GM13977 (cell line): ENCODE measurements at regions not wholly inside any gene's neighbourhood (a gene's known extent, or its start where the extent isn't known, plus 50 kb on each side); places are given as distances from the start of the nearest gene placed in this dataset.

ENCODE experiments used
- DNase-seq: peaks from one replicate; pipeline ENCODE4 v3.0.0; 2012; ENCODE audit warnings: low spot score
- in situ Hi-C: fragments of 300-500 bp; cut with MboI; formaldehyde crosslinking; loops from one replicate; pipeline ENCODE4 v1.12.0; 2022; ENCODE audit warnings: low sequenced_read_pairs, low pct_unique_long_range_greater_than_20kb, mixed read lengths, inconsistent platforms; ENCODE audit not compliant: unreplicated experiment
- TF ChIP-seq, protein P1 (sequence below): IDR thresholded peaks from 2 replicates; pipeline ENCODE4 v1.5.1; 2012; ENCODE audit warnings: mild to moderate bottlenecking, control low read depth; ENCODE audit not compliant: insufficient read depth; ENCODE audit errors: extremely low read depth, missing control alignments

DNA sequence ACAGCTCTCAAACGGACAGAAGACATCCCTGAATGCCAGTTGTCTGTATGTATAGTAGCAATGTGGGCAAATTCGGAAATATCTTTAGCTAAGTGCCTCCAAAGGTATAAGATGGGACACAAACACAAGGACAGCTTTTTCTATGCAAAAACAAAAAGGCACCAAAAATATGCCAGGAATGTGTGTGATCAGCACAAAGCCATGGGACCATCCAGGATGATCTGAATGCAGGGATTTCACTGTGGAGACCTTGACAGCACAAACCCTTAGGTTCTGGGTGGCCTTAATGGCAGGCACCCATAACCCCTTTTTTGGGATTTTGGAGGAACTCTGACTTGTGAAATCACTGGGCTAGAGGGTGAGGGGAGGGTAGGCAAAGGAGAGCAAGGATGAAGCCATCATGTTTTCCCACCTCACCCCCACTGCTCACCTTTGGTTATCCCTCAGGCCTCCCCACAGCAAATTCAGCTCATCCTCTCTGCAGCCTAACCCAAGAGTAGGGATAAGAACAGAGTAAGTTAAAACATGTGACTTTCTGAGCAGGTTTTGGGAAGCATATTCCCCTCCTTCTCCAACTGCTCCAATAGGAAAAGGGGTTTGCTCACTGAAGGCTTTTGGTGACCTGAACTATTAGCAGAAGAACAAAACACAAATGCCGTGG lies 154.6 kb downstream of the SNX19 start:
- in situ Hi-C loops, result no loop called here

DNA sequence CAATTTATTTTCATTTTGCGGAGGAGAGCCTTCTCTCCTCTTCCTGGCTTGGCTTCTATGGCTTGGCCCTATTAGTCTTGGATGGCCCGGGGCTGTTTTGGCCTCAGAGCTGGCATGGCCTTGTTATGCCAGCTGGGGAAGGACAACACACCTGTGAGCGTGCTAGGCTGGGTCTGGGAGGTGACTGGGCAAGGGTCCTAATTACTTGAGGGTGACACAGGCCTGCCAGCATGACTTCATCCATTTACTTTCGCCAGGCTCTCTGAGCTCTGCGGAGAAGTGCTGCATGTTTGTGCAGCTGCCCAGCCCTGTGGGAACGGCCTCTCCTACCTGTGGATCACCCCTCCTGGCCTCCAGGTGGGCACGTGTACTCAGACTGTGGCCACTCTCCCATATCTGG lies 153.6 kb downstream of the SNX19 start:
- no peak for DNase-seq
- TF ChIP-seq, protein P1, sequence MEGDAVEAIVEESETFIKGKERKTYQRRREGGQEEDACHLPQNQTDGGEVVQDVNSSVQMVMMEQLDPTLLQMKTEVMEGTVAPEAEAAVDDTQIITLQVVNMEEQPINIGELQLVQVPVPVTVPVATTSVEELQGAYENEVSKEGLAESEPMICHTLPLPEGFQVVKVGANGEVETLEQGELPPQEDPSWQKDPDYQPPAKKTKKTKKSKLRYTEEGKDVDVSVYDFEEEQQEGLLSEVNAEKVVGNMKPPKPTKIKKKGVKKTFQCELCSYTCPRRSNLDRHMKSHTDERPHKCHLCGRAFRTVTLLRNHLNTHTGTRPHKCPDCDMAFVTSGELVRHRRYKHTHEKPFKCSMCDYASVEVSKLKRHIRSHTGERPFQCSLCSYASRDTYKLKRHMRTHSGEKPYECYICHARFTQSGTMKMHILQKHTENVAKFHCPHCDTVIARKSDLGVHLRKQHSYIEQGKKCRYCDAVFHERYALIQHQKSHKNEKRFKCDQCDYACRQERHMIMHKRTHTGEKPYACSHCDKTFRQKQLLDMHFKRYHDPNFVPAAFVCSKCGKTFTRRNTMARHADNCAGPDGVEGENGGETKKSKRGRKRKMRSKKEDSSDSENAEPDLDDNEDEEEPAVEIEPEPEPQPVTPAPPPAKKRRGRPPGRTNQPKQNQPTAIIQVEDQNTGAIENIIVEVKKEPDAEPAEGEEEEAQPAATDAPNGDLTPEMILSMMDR, result no peak
- in situ Hi-C loops, result no loop called here

More for the DNA sequence above, 154.6 kb downstream of the SNX19 start:
- TF ChIP-seq, protein P1, result no peak
- DNase-seq, result no peak

DNA sequence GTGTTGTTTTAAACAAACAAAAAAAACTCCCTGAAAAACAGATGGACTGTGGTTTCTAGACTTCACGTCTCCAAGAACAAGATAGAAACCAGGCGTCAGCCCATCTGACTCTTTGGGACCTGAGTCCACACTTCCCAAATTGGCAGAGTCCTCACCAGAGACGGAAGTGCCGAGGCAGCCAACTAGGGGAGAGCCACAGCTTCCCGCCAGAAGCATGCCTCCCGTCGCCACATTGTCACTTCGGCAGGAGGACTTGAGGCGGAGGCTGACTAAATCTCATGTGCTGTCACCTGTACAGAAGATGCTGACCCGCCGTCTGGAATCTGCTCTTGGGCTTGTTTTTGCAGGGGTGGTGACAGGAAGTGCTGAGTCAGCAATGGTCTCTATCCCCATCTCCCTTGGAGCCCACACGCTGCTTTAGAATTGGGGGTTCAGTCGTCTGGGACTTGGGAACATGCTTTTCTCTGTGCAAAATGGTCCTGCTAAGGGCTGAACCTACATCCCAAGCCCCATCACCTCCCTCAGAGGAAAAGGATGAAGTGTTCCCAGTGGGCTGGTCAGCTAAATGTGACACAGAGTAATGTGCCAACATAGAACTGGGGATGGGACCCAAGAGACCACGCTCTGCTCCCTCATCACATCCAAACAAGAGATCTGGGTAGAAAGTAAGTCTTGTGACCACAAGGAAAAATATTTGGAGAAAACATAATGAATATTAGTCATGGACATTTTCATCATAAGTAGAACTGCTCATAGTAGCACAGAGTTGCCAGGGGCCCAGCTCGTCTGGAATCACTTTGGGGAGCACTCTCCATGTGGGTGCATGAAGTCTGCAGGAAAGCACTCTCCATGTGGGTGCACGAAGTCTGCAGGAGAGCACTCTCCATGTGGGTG lies 152.9 kb downstream of the SNX19 start:
- TF ChIP-seq, protein P1, result no peak
- in situ Hi-C loops, result no loop called here
- no peak for DNase-seq

DNA sequence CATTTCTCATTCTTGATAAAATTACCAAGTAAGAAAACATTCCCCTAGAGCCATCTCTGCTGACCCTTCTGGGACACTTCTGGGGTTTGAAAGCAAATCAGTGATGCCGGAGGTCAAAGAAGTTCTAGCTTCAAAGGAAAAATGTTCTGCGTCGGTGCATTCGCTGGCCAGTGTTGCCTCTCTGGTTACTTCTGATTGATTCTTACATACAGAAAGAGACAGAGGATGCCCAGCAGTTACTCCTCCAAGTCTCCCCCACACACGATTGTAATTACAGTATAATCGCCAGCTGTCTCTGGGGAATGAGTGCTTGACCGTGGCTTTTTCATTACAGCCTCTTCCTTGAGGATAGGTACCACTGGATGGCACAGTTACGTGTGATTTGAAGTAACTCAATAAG lies 150.9 kb downstream of the SNX19 start:
- no peak for DNase-seq
- in situ Hi-C loops, result no loop called here
- TF ChIP-seq, protein P1, result no peak

DNA sequence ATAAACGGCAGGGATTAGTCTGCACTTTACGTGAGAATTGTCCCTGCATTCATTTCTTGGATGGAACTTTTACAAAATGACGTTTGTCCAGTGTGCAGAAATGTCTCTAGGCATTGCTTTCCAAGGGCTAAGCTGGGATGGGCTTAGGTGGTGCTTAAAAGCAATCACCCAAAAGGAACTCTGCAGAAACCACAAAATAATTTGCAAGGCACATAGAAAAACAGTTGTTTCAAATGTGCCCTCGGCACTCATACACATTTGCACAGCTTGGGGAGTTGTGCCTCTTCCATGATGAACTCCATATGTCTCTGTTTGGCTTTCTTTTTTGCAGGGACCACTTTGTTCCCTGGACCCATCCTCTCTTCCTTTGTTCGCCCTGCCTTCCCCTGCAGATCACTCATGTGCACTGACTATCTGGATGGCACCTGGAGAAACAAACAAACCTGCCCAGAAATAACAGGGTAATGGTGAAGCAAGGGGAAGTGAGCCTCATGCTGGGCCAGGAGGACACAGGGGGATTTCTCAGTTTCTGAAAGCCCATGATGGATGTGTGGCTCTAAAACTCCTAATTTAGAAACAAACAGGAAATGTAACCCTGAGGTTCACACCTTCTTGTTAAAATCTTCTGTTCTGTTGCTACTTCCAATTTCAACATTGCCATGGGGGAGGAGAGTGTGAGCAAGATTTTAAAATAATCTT lies 150.2 kb downstream of the SNX19 start:
- in situ Hi-C loops, result no loop called here
- DNase-seq, result peak; percentile 12
- TF ChIP-seq, protein P1, result no peak

DNA sequence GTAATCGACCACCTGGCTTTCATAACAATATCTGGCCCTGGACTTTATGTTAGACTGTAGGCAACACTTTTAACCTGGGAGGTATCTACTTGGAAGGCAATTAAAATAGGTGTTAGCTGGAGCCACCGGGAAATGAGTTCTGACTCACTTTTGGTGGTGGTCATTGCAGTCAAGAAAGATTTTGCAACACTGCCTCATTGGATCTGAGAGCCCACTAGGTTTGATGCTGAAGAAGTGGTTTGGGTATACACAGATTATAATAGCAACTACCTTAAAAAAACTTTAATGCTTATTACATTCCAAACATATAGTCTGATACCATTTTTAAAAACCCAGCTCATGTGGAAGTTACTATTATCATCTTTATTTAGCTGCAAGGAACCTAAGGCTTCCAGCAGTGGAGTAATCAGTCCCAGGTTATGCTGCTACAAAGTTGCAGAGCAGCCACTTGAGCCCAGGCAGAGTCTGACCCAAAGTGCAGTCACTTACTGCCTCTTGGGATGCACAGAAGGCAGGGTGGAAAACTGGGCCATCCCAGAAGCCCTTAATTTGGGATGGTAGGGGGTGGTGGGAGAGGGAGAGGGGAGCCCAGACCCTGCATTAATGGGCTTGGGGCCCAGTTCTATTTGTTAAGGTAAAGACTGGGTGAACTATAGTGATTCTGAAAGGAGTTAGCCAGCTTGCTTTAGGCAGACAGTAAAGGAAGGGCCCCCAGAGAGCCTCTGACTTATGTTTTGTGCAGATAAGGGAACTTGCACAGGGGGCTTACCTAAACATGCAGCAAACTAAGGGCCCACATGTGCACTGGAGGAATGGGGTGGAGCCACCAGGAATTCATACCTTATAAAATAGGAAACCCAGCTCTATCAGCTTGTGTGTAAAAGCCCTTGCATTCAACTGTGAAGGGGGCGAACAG lies 149.4 kb downstream of the SNX19 start:
- DNase-seq, result no peak
- TF ChIP-seq, protein P1, result no peak
- in situ Hi-C loops, result no loop called here
